HG02840 (cell line): ENCODE measurements at regions not wholly inside any gene's neighbourhood (a gene's known extent, or its start where the extent isn't known, plus 50 kb on each side); places are given as distances from the start of the nearest gene placed in this dataset.

Experiments
- ATAC-seq: cut with Tn5 transposase; IDR thresholded peaks from one replicate; pipeline ENCODE4 v1.9.1; 2021; ENCODE audit warnings: mild to moderate bottlenecking, moderate library complexity, moderate number of reproducible peaks; ENCODE audit not compliant: unreplicated experiment, low FRiP score

GRCh38 chr14:22422238-22422637, 166.8 kb downstream of the DAD1 start:
- ATAC-seq, result no peak

- no peak for ATAC-seq
Observed at GRCh38 chr14:22420598-22421186, 168.3 kb downstream of the DAD1 start.

GRCh38 chr14:22419620-22420019, 169.4 kb downstream of the DAD1 start:
- no peak for ATAC-seq

GRCh38 chr14:22418631-22419030, 170.4 kb downstream of the DAD1 start:
- no peak for ATAC-seq

GRCh38 chr14:22417914-22418313, 171.1 kb downstream of the DAD1 start:
- ATAC-seq, result no peak

- no peak for ATAC-seq
Observed at GRCh38 chr14:22416193-22416592, 172.8 kb downstream of the DAD1 start.

- no peak for ATAC-seq
Observed at GRCh38 chr14:22415605-22415959, 173.4 kb downstream of the DAD1 start.

GRCh38 chr14:22414876-22415604, 174.0 kb downstream of the DAD1 start:
- no peak for ATAC-seq

GRCh38 chr14:22412926-22413411, 176.1 kb downstream of the DAD1 start:
- ATAC-seq, result no peak

- no peak for ATAC-seq
Observed at GRCh38 chr14:22411398-22412055, 177.5 kb downstream of the DAD1 start.

GRCh38 chr14:22410497-22410896, 178.5 kb downstream of the DAD1 start:
- no peak for ATAC-seq

GRCh38 chr14:22409006-22409405, 180.0 kb downstream of the DAD1 start:
- no peak for ATAC-seq

- no peak for ATAC-seq
Observed at GRCh38 chr14:22408547-22408946, 180.5 kb downstream of the DAD1 start.

GRCh38 chr14:22407033-22407432, 182.0 kb downstream of the DAD1 start:
- ATAC-seq, result no peak

GRCh38 chr14:22405201-22405600, 183.8 kb downstream of the DAD1 start:
- ATAC-seq, result no peak

GRCh38 chr14:22403296-22403695, 185.7 kb downstream of the DAD1 start:
- no peak for ATAC-seq

GRCh38 chr14:22400655-22401259, 188.3 kb downstream of the DAD1 start:
- ATAC-seq, result no peak

GRCh38 chr14:22399776-22400175, 189.2 kb downstream of the DAD1 start:
- no peak for ATAC-seq

GRCh38 chr14:22397221-22397737, 191.7 kb downstream of the DAD1 start:
- no peak for ATAC-seq

- no peak for ATAC-seq
Observed at GRCh38 chr14:22395803-22396202, 193.2 kb downstream of the DAD1 start.

GRCh38 chr14:22394616-22395015, 194.4 kb downstream of the DAD1 start:
- no peak for ATAC-seq
